ENCODE measurements at regions not wholly inside any gene's neighbourhood (a gene's known extent, or its start where the extent isn't known, plus 50 kb on each side); places are given as distances from the start of the nearest gene placed in this dataset.
"Not testable (repeated sequence)": the region's sequence is repeated elsewhere in the genome, so short reads cannot be mapped to it uniquely, and the experiment has no call there.

DNA sequence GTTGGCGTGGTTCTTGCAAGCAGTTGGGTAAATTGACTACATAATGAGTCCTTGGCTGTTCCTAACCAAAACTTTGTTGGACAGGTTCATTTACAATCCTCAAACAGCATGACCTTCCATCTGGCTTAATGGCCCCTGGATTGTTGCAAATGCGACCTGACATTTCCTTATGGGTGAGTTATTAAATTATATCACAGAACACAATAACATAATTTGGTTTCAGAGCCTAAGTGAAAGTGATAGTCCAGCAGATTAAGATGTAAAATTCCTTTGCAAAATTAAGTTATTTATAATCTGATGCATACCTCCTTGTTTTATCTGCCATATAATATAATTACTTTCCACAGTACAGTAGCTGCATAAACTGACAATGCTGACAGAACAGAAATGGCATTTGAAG is 224.4 kb downstream of the TUSC1 start:
- no peak for DNase-seq

DNA sequence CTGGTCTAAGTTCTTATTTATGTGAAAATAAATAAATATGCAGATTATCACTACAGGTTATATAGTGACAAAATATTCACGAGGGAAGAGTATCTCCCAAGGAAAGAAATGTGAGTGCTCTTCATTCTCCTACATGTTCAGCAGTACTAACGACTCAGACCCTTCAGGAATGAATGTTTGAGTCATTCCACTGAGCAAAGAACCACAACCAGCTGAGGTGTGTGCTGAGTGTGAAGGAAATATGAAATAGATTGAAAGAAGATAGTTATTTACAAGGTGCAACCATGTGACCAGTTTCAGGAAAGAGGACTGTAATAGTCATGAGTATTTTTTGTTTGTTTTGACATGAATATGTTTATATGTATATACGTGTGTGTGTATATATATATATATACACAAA is 228.7 kb downstream of the TUSC1 start:
- DNase-seq, result no peak

DNA sequence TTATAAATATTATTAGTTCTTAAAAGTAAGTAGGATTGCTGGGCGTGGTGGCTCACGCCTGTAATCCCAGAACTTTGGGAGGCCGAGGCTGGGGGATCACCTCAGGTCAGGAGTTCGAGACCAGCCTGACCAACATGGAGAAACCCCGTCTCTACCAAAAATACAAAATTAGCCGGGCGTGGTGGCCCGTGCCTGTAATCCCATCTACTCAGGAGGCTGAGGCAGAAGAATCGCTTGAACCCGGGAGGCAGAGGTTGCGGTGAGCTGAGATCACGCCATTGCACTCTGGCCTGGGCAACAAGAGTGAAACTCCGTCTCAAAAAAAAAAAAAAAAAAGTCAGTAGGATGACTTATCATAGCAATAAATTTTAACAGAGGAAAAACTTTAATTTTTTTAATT is 232.5 kb downstream of the TUSC1 start:
- DNase-seq, result not testable (repeated sequence)

DNA sequence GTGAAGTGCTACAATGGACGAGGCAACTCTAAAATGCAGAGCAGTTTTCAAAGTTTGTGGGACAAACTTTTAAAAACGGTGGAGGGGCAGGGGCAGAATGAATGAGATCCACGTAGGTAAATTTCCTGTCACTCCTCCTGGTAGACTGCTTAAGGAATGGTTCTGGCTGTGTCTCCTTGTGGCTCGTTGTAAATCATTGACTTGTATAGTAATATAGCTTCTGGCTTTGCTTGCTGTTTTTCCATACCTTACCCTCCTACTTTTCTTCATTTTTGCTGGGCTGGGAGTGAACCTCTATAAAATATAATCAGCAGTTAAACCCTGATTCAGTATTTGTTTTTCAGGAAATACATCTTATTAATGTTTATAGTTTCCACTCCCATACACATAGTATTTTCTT is 235.7 kb downstream of the TUSC1 start:
- DNase-seq, result peak; percentile 24

DNA sequence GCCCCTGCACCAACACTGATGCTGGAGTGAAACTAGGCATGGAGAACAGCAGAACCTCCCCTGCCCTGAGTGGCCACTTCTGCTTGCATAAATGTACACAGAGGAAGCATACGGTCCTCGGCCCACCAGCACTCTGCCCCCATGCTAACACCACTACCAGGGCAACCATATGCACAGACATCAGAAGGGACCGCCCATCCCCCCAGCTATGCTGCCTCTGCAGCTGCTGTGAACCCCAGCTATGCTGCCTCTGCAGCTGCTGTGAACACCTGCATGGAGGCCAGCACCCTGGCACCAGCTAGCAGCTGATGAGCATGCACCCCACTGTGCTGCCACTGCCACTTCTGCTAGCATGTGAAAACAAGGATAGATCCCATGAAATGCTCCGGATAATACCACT is 250.3 kb downstream of the TUSC1 start:
- no peak for DNase-seq

GRCh38 chr9:25427290-25427689 is 251.0 kb downstream of the TUSC1 start:
- no peak for DNase-seq

DNA sequence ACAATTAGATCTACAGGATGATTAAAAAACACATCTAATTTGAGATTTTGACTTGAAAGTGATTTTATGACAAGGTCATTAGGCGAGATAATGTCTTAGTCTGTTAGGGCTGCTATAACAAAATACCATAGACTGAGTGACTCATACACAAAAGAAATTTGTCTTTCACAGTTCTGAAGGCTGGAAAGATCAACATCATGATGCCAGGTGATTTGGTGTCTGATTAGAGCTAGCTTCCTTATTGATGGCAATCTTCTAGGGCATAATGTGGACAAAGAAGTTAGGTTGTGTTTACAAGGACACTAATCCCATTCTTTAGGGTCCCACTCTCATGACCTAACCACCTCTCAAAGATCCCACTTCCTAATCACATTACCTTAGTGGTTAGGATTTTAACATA is 256.7 kb downstream of the TUSC1 start:
- DNase-seq, result no peak

GRCh38 chr9:25418974-25419373 is 259.3 kb downstream of the TUSC1 start:
- no peak for DNase-seq

DNA sequence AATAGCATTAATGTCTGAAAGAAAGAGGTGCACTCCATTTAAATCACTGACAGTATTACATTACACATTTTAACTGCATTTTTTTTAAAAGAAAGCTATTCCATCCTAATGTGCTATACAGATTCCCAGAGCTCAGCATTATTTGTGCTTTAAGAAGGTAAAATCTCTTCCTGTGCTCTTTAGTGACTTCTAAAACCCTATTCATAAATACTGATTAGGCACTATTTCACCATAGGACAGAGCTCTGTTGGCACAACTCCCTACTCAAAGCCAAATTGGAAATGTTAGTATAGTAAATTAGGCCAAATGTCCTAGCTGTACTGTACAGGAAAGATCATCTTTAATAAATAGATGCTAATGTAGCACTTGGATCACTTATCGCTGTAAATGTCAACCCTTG is 262.5 kb downstream of the TUSC1 start:
- DNase-seq, result no peak

DNA sequence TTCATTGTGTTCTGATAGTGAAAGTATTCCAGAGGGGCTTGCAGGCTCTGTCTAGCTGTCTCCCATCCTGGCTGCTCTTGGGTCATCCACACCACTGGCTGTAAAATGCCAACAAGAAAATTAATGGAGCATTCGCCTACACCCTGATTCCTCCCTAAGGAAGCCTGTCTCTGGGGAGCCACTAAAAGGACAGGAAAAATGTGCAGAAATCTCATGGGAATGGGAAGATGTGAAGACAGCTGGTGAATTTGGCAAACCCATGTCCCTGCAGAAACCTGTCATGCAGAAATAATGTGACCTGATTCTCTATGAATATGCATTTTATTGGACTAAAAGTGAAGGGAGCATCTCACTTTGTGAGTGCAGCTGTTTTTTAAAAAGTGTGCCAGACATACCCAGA is 265.6 kb downstream of the TUSC1 start:
- DNase-seq, result peak; percentile 13

DNA sequence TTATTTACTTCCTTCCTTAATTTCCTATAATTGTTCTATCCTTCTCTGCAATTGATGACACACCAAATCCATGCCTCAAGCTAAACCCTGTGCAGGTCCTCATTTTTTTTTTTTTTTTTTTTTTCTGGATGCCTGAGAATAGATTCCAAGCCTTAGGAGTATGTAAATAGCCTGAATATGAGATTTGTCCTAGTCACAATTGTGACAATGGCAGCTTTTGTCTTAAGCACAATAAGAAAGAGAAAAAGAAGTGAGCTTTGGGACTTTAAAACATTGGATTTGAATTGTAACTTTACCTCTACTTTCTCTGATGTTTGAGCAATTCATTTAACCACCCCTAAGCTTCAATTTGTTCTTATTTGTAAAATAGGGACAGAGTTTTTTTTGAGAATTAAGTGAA is 280.5 kb downstream of the TUSC1 start:
- DNase-seq, result no peak

DNA sequence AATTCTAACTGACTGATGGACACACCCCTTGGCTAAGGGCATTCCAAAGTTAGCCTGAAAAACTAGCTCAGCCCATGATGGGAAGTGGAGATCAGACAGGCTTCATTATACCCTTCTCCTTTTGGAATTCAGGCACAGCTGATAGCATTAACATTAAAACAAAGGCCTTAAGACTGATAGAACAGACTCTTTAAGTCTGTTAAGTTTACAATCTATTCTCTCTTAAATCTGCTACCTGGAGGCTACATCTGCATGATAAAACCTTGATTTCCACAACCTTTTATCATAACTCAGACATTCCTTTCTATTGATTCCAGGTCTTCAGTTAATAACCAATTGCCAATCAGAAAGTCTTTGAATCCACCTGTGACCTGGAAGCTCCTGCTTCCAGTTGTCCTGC is 281.4 kb downstream of the TUSC1 start:
- DNase-seq, result no peak

DNA sequence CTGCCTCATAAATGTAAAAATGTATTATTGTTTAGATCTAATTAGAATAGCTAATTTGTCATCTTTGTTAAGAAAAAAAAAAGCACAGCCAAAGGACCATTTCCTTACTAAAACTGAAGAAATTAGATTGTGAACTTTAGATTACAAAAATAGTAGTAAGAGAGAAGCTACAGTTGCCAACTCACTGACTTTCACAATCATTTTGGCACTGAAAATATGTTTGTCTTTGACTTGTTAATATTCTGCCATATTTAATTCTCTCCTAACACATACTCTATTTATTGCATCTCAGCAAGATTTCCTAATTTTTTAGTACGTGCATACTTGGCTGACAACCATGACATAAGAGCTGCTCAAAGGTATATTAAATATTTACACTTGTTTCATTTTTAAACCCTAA is 297.1 kb downstream of the TUSC1 start:
- no peak for DNase-seq

- no peak for DNase-seq
Measured at GRCh38 chr9:25377039-25377438, 301.2 kb downstream of the TUSC1 start.

DNA sequence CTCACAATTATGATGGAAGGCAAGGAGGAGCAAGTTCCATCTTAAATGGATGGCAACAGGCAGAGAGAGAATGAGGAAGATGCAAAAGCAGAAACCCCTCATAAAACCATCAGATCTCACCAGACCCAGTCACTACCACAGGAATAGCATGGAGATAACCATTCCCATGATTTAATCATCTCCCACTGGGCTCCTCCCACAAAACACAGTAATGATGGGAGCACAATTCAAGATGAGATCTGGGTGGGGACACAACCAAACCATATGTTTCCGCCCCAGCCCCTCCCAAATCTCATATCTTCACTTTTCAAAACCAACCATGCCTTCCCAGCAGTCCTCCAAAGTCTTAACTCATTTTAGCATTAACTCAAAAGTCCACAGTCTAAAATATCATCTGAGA is 304.0 kb downstream of the TUSC1 start:
- DNase-seq, result no peak

DNA sequence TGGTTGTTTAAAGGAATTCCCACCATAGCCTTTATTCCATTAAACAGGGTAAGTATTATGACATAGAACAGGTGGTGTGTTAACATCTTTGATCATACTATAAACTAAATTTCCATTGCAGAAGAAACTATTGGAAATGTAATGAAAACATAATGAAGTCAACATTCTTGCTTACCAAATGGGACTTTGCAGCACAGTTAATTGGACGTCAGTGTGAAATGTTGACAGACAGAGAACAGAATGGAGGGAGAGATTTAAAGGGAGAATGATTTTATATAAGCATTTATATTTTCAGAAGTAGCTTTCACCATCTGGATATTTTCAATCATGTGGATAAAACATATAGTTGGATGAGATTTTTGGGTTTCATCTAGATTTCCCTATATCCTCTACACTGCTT is 311.3 kb downstream of the TUSC1 start:
- DNase-seq, result no peak

DNA sequence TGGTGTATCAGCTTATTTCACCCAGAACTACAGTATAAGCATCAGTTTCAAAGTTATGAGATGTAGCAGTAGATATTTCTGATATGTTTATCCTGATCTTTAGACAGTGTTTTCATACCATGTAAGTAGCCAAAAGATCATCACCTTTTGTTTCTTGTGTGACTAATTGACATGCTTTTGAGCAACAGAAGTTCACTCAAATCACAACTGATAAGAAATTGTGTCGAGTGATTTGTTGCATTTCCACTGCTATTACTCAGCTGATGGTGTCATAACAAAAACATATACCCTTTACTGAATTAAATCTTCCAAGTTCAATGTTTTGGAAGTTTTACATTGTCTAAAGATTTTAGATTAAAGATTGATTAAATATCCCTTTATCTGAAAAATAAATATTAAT is 324.5 kb downstream of the TUSC1 start:
- DNase-seq, result no peak

GRCh38 chr9:25350011-25350410 is 328.2 kb downstream of the TUSC1 start:
- no peak for DNase-seq

GRCh38 chr9:25322142-25322541 is 356.1 kb downstream of the TUSC1 start:
- peak; percentile 2 for DNase-seq

DNA sequence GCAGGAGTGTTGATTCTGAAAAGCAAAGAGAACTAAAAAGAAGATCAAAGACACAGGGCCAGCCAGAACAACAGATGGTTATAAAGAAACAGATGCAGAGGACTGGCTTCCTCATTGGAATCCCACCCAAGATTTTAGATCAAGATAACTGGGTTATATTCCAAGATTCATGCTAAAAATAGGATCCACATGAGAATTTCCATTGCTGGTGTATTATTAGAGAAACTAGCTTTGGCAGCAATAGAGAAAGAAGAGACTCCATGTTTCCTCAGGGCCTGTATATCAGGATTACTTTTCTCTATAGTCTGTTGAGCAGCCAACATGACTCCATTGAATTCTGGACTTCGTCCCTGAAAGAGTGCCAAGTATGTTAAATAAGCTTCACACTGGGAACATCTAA is 367.3 kb downstream of the TUSC1 start:
- no peak for DNase-seq

DNA sequence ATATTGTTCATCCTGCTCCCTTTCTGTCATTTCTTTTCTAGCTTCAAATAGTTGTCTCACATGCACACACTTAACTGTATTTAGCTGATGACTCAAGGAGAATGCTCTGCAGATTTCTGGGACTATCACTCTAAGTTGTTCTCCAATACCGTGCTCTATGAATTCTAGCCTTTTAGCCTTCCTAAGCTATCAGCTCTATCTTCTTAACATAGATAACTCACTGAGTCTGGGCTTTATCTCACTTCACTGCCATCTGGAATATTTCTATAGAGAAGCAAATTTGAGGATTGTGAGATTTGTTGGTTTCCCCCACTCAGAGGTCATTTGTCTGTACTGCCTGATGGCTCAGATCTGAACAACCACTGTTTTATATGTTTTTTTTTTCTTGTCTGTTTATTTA is 369.7 kb downstream of the TUSC1 start:
- no peak for DNase-seq

- DNase-seq, result no peak
Measured at GRCh38 chr9:25302601-25303000, 375.6 kb downstream of the TUSC1 start.

GRCh38 chr9:25288195-25288594 is 390.0 kb downstream of the TUSC1 start:
- DNase-seq, result not testable (repeated sequence)

DNA sequence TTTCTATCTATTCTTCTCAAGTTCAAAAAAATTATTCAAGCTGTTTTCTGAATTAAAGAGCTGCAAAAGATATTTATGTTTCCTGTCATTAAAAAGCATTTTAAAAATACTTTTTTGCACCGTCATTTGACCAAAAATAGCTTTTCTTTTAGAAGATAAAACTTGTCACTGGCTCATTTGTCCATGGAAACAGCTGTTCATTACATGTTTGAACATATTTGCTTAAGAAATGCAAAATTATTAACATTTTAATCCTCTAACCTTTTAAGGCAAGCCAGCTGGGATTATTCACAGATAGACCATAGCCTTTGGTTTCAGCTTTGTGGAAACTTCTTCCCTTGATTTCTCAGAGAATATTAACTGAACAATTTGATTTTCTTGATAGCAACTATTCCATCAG is 393.9 kb downstream of the TUSC1 start:
- DNase-seq, result peak; percentile 18

GRCh38 chr9:25282946-25283345 is 395.3 kb downstream of the TUSC1 start:
- no peak for DNase-seq

- no peak for DNase-seq
Measured at GRCh38 chr9:25261445-25261844, 416.8 kb downstream of the TUSC1 start.
